Hepatocyte (in vitro differentiated cells): ENCODE measurements at regions not wholly inside any gene's neighbourhood (a gene's known extent, or its start where the extent isn't known, plus 50 kb on each side); places are given as distances from the start of the nearest gene placed in this dataset.
"Not testable (repeated sequence)": the region's sequence is repeated elsewhere in the genome, so short reads cannot be mapped to it uniquely, and the experiment has no call there.

Source experiments
- CTCF ChIP-seq: fragments of 200-600 bp; sonication (generic); IDR thresholded peaks from 2 replicates; pipeline ENCODE4 v1.5.1; 2016; ENCODE audit warnings: antibody characterized with exemption, mild to moderate bottlenecking; ENCODE audit not compliant: poor library complexity
- EZH2 ChIP-seq: fragments of 200-600 bp; sonication (generic); IDR thresholded peaks from 2 replicates; pipeline ENCODE4 v1.6.1; 2016; ENCODE audit warnings: antibody characterized with exemption, mild to moderate bottlenecking, borderline replicate concordance
- EZH2phosphoT487 ChIP-seq: fragments of 200-600 bp; sonication (generic); IDR thresholded peaks from one replicate; pipeline ENCODE4 v1.6.1; 2018; ENCODE audit warnings: antibody characterized with exemption, mild to moderate bottlenecking, low read depth, moderate library complexity; ENCODE audit not compliant: unreplicated experiment, severe bottlenecking

- TF ChIP-seq CTCF, EZH2, EZH2phosphoT487: not testable (repeated sequence)
These were observed 78.1 kb upstream of the STK38L start for GRCh38 chr12:27165958-27166357.
